SK-N-SH (cell line): ENCODE measurements at regions not wholly inside any gene's neighbourhood (a gene's known extent, or its start where the extent isn't known, plus 50 kb on each side); places are given as distances from the start of the nearest gene placed in this dataset.

ENCODE experiments used
- CTCF ChIA-PET: fragments of 300-600, 350-600 bp; formaldehyde crosslinking; extraction: SDS; loops from one replicate; lab custom pipeline; 2021; lab: Yijun Ruan, JAX
- POLR2A ChIA-PET: fragments of 350-600 bp; sonication (Branson Sonifier 250); formaldehyde crosslinking; extraction: SDS; loops from one replicate; lab custom pipeline; 2020; ENCODE audit warnings: antibody characterized with exemption, inconsistent platforms; lab: Yijun Ruan, JAX
- DNase-seq: peaks from one replicate; pipeline ENCODE4 v3.0.0; 2012
- H2AFZ ChIP-seq: fragments of 200-600 bp; sonication (generic); 2 replicates; pipeline ENCODE4 v1.8.1; 2016; ENCODE audit warnings: antibody characterized with exemption, mild to moderate bottlenecking, low read depth
- H3F3A ChIP-seq: fragments of 200-600 bp; sonication (generic); replicated peaks from 2 replicates; pipeline ENCODE3; 2016; ENCODE audit warnings: antibody characterized with exemption, mild to moderate bottlenecking; ENCODE audit not compliant: insufficient read depth
- H3K27ac ChIP-seq, 2 experiments: fragments of 200-500 bp in 1 of 2; fragments of 200-600 bp in 1 of 2; sonication (Bioruptor generic) in 1 of 2; sonication (generic), shearing (Covaris generic) in 1 of 2; 2 replicates each; pipeline versions ENCODE4 v1.5.1 to v1.6.1; 2014 to 2016; ENCODE audit warnings: low read depth in 2 of 2, inconsistent platforms in 1 of 2, low read length in 1 of 2, mild to moderate bottlenecking in 1 of 2, mixed read lengths in 1 of 2
- H3K27me3 ChIP-seq: fragments of 200-600 bp; sonication (generic), shearing (Covaris generic); 2 replicates; pipeline ENCODE4 v1.6.1; 2016; ENCODE audit warnings: mixed run types; ENCODE audit not compliant: insufficient read depth
- H3K36me3 ChIP-seq, 2 experiments: fragments of 200-500 bp in 1 of 2; fragments of 200-600 bp in 1 of 2; sonication (Bioruptor generic) in 1 of 2; sonication (generic) in 1 of 2; replicated peaks in 1 of 2; 2 replicates each; pipeline versions ENCODE3 to v1.5.1; 2014 to 2016; ENCODE audit warnings: low read length in 1 of 2, mild to moderate bottlenecking in 1 of 2; ENCODE audit not compliant: insufficient read depth in 2 of 2, control insufficient read depth in 1 of 2
- H3K4me1 ChIP-seq, 2 experiments: fragments of 200-500 bp in 1 of 2; fragments of 200-600 bp in 1 of 2; sonication (Bioruptor generic) in 1 of 2; sonication (generic), shearing (Covaris generic) in 1 of 2; 2 replicates each; pipeline versions ENCODE4 v1.5.1 to v1.6.1; 2014 to 2016; ENCODE audit warnings: low read depth in 1 of 2, low read length in 1 of 2, mixed run types in 1 of 2; ENCODE audit not compliant: insufficient read depth in 2 of 2, control insufficient read depth in 1 of 2
- H3K4me2 ChIP-seq: fragments of 200-600 bp; sonication (generic), shearing (Covaris generic); 2 replicates; pipeline ENCODE4 v1.6.1; 2017; ENCODE audit warnings: mixed run types
- H3K4me3 ChIP-seq, 2 experiments: fragments of 200-500 bp in 1 of 2; fragments of 200-600 bp in 1 of 2; sonication (Bioruptor generic) in 1 of 2; sonication (generic), shearing (Covaris generic) in 1 of 2; 2 replicates each; pipeline versions ENCODE4 v1.5.1 to v1.8.1; 2014 to 2016; ENCODE audit warnings: low read depth in 2 of 2, inconsistent platforms in 1 of 2, low read length in 1 of 2, mild to moderate bottlenecking in 1 of 2, mixed read lengths in 1 of 2, moderate library complexity in 1 of 2
- H3K79me2 ChIP-seq: fragments of 200-600 bp; sonication (generic); 2 replicates; pipeline ENCODE4 v1.8.1; 2017; ENCODE audit warnings: mild to moderate bottlenecking; ENCODE audit not compliant: insufficient read depth
- H3K9ac ChIP-seq: fragments of 200-600 bp; sonication (generic); 2 replicates; pipeline ENCODE4 v1.6.1; 2017; ENCODE audit warnings: mixed run types
- H3K9me2 ChIP-seq: fragments of 200-600 bp; sonication (generic); 2 replicates; pipeline ENCODE4 v1.6.1; 2017; ENCODE audit warnings: mixed run types
- H3K9me3 ChIP-seq: fragments of 200-600 bp; sonication (generic); 2 replicates; pipeline ENCODE4 v1.6.1; 2017; ENCODE audit warnings: mixed run types, mild to moderate bottlenecking, moderate library complexity
- H4K20me1 ChIP-seq: fragments of 200-600 bp; sonication (generic); 2 replicates; pipeline ENCODE4 v1.6.1; 2017; ENCODE audit warnings: mild to moderate bottlenecking, mixed run types; ENCODE audit not compliant: insufficient read depth
- CHD2 ChIP-seq: fragments of 150-350 bp; IDR thresholded peaks from 2 replicates; pipeline ENCODE4 v1.6.1; 2018; ENCODE audit warnings: low read length; ENCODE audit not compliant: partially characterized antibody
- ELF1 ChIP-seq: IDR thresholded peaks from 2 replicates; pipeline ENCODE4 v1.4.0; 2012
- FOSL2 ChIP-seq: IDR thresholded peaks from 2 replicates; pipeline ENCODE4 v1.4.0; 2012; ENCODE audit warnings: low read depth, mild to moderate bottlenecking, moderate library complexity, borderline replicate concordance
- FOXJ3 ChIP-seq: sonication (generic); formaldehyde crosslinking; IDR thresholded peaks from 2 replicates; pipeline ENCODE4 v1.5.1; 2020; ENCODE audit warnings: mild to moderate bottlenecking, missing genetic modification reagents
- FOXM1 ChIP-seq: IDR thresholded peaks from 2 replicates; pipeline ENCODE4 v1.4.0; 2012; ENCODE audit warnings: low read depth, mild to moderate bottlenecking
- GABPA ChIP-seq: IDR thresholded peaks from 2 replicates; pipeline ENCODE4 v1.4.0; 2012; ENCODE audit warnings: low read depth, mild to moderate bottlenecking
- GATA2 ChIP-seq: sonication (generic); formaldehyde crosslinking; IDR thresholded peaks from 2 replicates; pipeline ENCODE4 v1.5.0; 2020; ENCODE audit warnings: mild to moderate bottlenecking, missing genetic modification reagents
- MEF2A ChIP-seq: IDR thresholded peaks from 2 replicates; pipeline ENCODE4 v1.4.0; 2012; ENCODE audit warnings: low read depth, borderline replicate concordance
- NRF1 ChIP-seq: IDR thresholded peaks from 2 replicates; pipeline ENCODE4 v1.6.1; 2012; ENCODE audit warnings: low read depth, mild to moderate bottlenecking, low read length
- POLR2AphosphoS5 ChIP-seq: IDR thresholded peaks from 2 replicates; pipeline ENCODE4 v1.6.1; 2012; ENCODE audit warnings: low read depth, low read length
- RAD21 ChIP-seq: IDR thresholded peaks from 2 replicates; pipeline ENCODE4 v1.6.1; 2012; ENCODE audit warnings: mild to moderate bottlenecking, low read length
- RCOR1 ChIP-seq: fragments of 150-350 bp; IDR thresholded peaks from 2 replicates; pipeline ENCODE4 v1.6.1; 2017; ENCODE audit warnings: antibody characterized with exemption, low read length
- SIN3A ChIP-seq: IDR thresholded peaks from 2 replicates; pipeline ENCODE4 v1.6.1; 2012; ENCODE audit warnings: low read depth, mild to moderate bottlenecking, low read length, moderate library complexity, borderline replicate concordance
- SMC3 ChIP-seq: IDR thresholded peaks from 2 replicates; pipeline ENCODE4 v1.6.1; 2012; ENCODE audit warnings: low read depth, low read length, improper control_type of control experiment
- TAF1 ChIP-seq: IDR thresholded peaks from 2 replicates; pipeline ENCODE4 v1.6.1; 2012; ENCODE audit warnings: low read depth, mild to moderate bottlenecking, low read length, moderate library complexity, borderline replicate concordance
- TEAD4 ChIP-seq: IDR thresholded peaks from 2 replicates; pipeline ENCODE4 v1.4.0; 2012; ENCODE audit warnings: mild to moderate bottlenecking, borderline replicate concordance; ENCODE audit not compliant: insufficient read depth
- WGBS: methylation state at CpG from one replicate; pipeline ENCODE4 v1.1.6; 2017; ENCODE audit warnings: low lambda C conversion rate; 5-methylcytosine and 5-hydroxymethylcytosine counted together
- TF ChIP-seq, protein P1 (sequence below): IDR thresholded peaks from 2 replicates; pipeline ENCODE4 v1.4.0; 2012; ENCODE audit warnings: low read depth, borderline replicate concordance
- TF ChIP-seq, protein P2 (sequence below): IDR thresholded peaks from 2 replicates; pipeline ENCODE4 v1.4.0; 2012; ENCODE audit warnings: low read depth, borderline replicate concordance
- TF ChIP-seq, protein P3 (sequence below): IDR thresholded peaks from 2 replicates; pipeline ENCODE4 v1.4.0; 2012; ENCODE audit warnings: low read depth
- TF ChIP-seq, protein P4 (sequence below): fragments of 150-350 bp; IDR thresholded peaks from 2 replicates; pipeline ENCODE4 v1.6.1; 2017; ENCODE audit warnings: antibody characterized with exemption, low read length, low read depth, borderline replicate concordance
- TF ChIP-seq, protein P5 (sequence below): IDR thresholded peaks from 2 replicates; pipeline ENCODE4; 2012

DNA sequence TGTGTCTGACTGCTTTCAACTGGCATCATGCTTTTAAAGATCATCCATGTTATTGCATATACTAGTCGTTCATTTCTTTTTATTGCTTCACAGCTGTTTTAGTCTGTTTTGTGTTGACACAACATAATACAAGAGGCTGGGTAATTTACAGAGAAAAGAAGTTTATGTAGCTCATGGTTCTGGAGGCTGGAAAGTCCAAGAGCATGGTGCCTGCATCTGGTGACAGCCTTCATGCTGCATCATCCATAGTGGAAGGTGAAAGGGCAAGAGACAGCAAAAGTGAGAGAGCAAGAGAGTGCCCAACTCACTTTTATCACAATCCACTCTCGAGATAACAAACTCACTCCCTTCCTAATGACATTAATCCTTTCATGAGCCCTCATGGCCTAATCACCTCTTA, 198.4 kb downstream of the NSG2 start:
- Histone ChIP-seq H2AFZ (no peak overlapping the region), H3K27me3 (no peaks in the 10 kb centered on the region), H3K27ac (peak overlapping the region in 1 of 2 experiments; percentile 64; a peak in 1 of 4 replicates), H3K4me2 (no peak overlapping the region), H3K9me3 (no peaks in the 10 kb centered on the region)
- POLR2A ChIA-PET: no interaction called here
- no peak for TF ChIP-seq SIN3A
- no peak for TF ChIP-seq NRF1
- no peak for TF ChIP-seq RAD21
- TF ChIP-seq, protein P1, sequence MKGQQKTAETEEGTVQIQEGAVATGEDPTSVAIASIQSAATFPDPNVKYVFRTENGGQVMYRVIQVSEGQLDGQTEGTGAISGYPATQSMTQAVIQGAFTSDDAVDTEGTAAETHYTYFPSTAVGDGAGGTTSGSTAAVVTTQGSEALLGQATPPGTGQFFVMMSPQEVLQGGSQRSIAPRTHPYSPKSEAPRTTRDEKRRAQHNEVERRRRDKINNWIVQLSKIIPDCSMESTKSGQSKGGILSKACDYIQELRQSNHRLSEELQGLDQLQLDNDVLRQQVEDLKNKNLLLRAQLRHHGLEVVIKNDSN: no peak
- no peak for TF ChIP-seq POLR2AphosphoS5
- no peak for TF ChIP-seq ELF1
- no peak for TF ChIP-seq FOXM1
- TF ChIP-seq SMC3: no peak
- TF ChIP-seq TAF1: no peak
- no peak for TF ChIP-seq GATA2 (CRISPR knock-in tag)
- TF ChIP-seq, protein P2, sequence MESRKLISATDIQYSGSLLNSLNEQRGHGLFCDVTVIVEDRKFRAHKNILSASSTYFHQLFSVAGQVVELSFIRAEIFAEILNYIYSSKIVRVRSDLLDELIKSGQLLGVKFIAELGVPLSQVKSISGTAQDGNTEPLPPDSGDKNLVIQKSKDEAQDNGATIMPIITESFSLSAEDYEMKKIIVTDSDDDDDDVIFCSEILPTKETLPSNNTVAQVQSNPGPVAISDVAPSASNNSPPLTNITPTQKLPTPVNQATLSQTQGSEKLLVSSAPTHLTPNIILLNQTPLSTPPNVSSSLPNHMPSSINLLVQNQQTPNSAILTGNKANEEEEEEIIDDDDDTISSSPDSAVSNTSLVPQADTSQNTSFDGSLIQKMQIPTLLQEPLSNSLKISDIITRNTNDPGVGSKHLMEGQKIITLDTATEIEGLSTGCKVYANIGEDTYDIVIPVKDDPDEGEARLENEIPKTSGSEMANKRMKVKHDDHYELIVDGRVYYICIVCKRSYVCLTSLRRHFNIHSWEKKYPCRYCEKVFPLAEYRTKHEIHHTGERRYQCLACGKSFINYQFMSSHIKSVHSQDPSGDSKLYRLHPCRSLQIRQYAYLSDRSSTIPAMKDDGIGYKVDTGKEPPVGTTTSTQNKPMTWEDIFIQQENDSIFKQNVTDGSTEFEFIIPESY: no peak
- no peak for TF ChIP-seq RCOR1
- TF ChIP-seq, all 33 proteins: peak for 0
- 16% methylated on average over 2 of the region's 2 CpGs for WGBS
- H3K79me2 ChIP-seq: no peaks in the 10 kb centered on the region
- no peaks in the 10 kb centered on the region for H3F3A ChIP-seq
- no peaks in the 10 kb centered on the region for H4K20me1 ChIP-seq
- DNase-seq: no peak
- no peak overlapping the region for H3K4me3 ChIP-seq
- H3K4me1 ChIP-seq: peaks cover 0 to 8% of the 10 kb centered on the region in 2 experiments; a peak in 2 of 4 replicates
- H3K9me2 ChIP-seq: no peaks in the 10 kb centered on the region
- no peak overlapping the region for H3K9ac ChIP-seq
- CTCF ChIA-PET: interaction anchor here (1.4 kb wide), 1 partner anchor 73 kb away, joined by 5 read pairs; no protein-coding TSS in a partner anchor
- H3K36me3 ChIP-seq: no peaks in the 10 kb centered on the region

DNA sequence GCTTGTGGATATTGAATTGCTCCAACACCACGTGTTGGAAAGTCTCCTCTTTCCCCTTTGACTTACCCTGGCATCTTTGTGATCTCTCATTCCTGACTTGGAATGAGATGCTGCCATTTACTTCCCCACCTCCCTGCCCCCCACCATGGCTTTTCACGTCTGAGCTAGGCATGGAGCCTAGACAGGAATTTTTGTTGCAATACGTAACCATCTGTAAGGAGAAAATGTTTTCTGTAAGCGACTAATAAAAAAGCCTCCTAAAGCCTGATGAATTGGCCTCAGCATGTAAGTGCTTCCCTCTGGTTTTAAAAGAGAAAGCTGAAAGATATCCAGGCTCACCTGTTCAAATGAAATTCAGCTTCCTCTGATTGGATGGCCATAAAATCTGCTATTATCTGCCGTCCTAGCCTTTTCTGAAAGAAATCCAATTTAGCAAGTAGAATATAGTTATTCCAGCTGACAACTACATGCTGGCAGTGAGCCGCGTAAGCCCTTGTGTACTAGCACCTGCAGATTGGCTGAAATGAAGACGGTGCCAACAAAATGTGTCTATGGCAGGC, 200.1 kb downstream of the NSG2 start:
- Histone ChIP-seq H3F3A (no peaks in the 10 kb centered on the region), H3K4me1 (peaks cover 0 to 8% of the 10 kb centered on the region in 2 experiments; a peak in 2 of 4 replicates), H3K4me3 (no peak overlapping the region), H3K9me3 (no peaks in the 10 kb centered on the region), H2AFZ (no peak overlapping the region), H3K27me3 (no peaks in the 10 kb centered on the region), H3K79me2 (no peaks in the 10 kb centered on the region), H3K36me3 (no peaks in the 10 kb centered on the region), H3K4me2 (no peak overlapping the region), H3K27ac (no peak overlapping the region), H3K9ac (no peak overlapping the region), H3K9me2 (no peaks in the 10 kb centered on the region), H4K20me1 (no peaks in the 10 kb centered on the region)
- POLR2A ChIA-PET: no interaction called here
- DNase-seq: no peak
- CTCF ChIA-PET: interaction anchor here (0.6 to 1.6 kb wide), 4 partner anchors 9 to 189 kb away, joined by 3 read pairs; no protein-coding TSS in a partner anchor
- 64% methylated on average over 8 of the region's 8 CpGs for WGBS
- TF ChIP-seq, protein P3, sequence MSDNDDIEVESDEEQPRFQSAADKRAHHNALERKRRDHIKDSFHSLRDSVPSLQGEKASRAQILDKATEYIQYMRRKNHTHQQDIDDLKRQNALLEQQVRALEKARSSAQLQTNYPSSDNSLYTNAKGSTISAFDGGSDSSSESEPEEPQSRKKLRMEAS: no peak
- TF ChIP-seq CHD2: no peak
- TF ChIP-seq, protein P4, sequence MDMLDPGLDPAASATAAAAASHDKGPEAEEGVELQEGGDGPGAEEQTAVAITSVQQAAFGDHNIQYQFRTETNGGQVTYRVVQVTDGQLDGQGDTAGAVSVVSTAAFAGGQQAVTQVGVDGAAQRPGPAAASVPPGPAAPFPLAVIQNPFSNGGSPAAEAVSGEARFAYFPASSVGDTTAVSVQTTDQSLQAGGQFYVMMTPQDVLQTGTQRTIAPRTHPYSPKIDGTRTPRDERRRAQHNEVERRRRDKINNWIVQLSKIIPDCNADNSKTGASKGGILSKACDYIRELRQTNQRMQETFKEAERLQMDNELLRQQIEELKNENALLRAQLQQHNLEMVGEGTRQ: no peak
- no peak for TF ChIP-seq MEF2A
- no peak for TF ChIP-seq FOXJ3 (CRISPR knock-in tag)
- TF ChIP-seq, protein P5, sequence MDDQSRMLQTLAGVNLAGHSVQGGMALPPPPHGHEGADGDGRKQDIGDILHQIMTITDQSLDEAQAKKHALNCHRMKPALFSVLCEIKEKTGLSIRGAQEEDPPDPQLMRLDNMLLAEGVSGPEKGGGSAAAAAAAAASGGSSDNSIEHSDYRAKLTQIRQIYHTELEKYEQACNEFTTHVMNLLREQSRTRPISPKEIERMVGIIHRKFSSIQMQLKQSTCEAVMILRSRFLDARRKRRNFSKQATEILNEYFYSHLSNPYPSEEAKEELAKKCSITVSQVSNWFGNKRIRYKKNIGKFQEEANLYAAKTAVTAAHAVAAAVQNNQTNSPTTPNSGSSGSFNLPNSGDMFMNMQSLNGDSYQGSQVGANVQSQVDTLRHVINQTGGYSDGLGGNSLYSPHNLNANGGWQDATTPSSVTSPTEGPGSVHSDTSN: no peak
- TF ChIP-seq SMC3: no peak
- no peak for TF ChIP-seq FOSL2
- no peak for TF ChIP-seq RAD21
- TF ChIP-seq, protein P1: no peak
- no peak for TF ChIP-seq TEAD4
- no peak for TF ChIP-seq POLR2AphosphoS5
- no peak for TF ChIP-seq GABPA
